Transverse colon (tissue), 4 donors: ENCODE measurements at regions not wholly inside any gene's neighbourhood (a gene's known extent, or its start where the extent isn't known, plus 50 kb on each side); places are given as distances from the start of the nearest gene placed in this dataset.

ENCODE experiments used
- CTCF ChIP-seq, 5 experiments: fragments of 200-600 bp in 3 of 5; fragments of 450-650 bp in 2 of 5; sonication (generic) in 3 of 5; IDR thresholded peaks; 1 replicate in 2 of 5; 2 replicates in 3 of 5; pipeline ENCODE4 v1.5.1; 2016 to 2017; ENCODE audit warnings: antibody characterized with exemption in 5 of 5, inconsistent platforms in 3 of 5, mild to moderate bottlenecking in 2 of 5, moderate library complexity in 1 of 5
- EP300 ChIP-seq: sonication (generic); formaldehyde crosslinking; IDR thresholded peaks from one replicate; pipeline ENCODE4 v1.6.1; 2017; ENCODE audit warnings: antibody characterized with exemption, low read depth
- POLR2A ChIP-seq: fragments of 450-650 bp; IDR thresholded peaks from one replicate; pipeline ENCODE4 v1.6.1; 2016; ENCODE audit warnings: antibody characterized with exemption, mild to moderate bottlenecking, moderate library complexity
- POLR2AphosphoS5 ChIP-seq, 3 donors: sonication (generic); formaldehyde crosslinking; IDR thresholded peaks; one replicate each; pipeline ENCODE4 v1.6.1; 2016; ENCODE audit warnings: antibody characterized with exemption in 3 of 3

DNA sequence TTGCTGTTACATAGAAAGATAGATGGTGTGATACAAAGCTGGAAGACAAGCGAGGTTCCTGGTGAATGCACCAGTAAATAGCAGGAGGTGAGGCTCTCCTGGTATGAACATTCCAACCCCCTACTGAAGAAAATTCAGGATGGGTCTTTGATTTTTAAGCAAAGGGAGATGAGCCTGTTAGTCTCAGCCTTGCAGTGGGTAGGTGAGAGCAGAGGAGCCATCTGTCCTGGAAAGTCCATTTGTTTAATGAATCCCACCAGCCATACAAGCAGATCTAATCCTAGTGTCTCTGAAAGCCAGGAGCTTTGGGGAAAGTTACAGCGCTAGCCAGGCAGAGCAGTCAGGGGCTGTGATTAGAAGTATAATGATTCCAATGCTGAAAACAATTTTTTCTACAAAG, 234.8 kb upstream of the FOXN3 start:
- TF ChIP-seq POLR2A, result no peak
- no peak for TF ChIP-seq EP300
- no peak for TF ChIP-seq CTCF (IDR thresholded peaks at IDR 0.05)
- no peak for TF ChIP-seq POLR2AphosphoS5 (IDR thresholded peaks at IDR 0.05)
